Endothelial cell of umbilical vein (primary cell): ENCODE measurements at regions not wholly inside any gene's neighbourhood (a gene's known extent, or its start where the extent isn't known, plus 50 kb on each side); places are given as distances from the start of the nearest gene placed in this dataset.

Experiments
- BruUV-seq: library from RNA; stranded (reverse); fragments of 400-500 nt; replicated peaks from 2 replicates; lab custom pipeline; 2021; lab: Mats Ljungman, UMichigan
- CTCF ChIA-PET: fragments of 300-600, 350-600 bp; sonication (Branson Sonifier 250); formaldehyde crosslinking; loops from one replicate; lab custom pipeline; 2021; ENCODE audit warnings: antibody characterized with exemption, inconsistent platforms; lab: Charles Lee
- POLR2A ChIA-PET: fragments of 300-600, 350-600 bp; sonication (Branson Sonifier 250); formaldehyde crosslinking; loops from one replicate; lab custom pipeline; 2021; ENCODE audit warnings: antibody characterized with exemption, inconsistent platforms; lab: Charles Lee
- DNase-seq: peaks from one replicate; pipeline ENCODE4 v3.0.0-alpha.2; 2011; ENCODE audit warnings: low read depth, low spot score
- FAIRE-seq: peaks from 2 replicates; lab custom pipeline; 2011; peaks lifted over from hg19 to GRCh38; lab: Jason Lieb, UNC
- H2AFZ ChIP-seq: 2 replicates; pipeline ENCODE4 v1.6.0; 2012; ENCODE audit warnings: low read depth, low read length, control low read depth, inconsistent platforms
- H3K27ac ChIP-seq: 2 replicates; pipeline ENCODE4 v1.5.1; 2011; ENCODE audit warnings: low read depth, mild to moderate bottlenecking, control low read depth, low read length, moderate library complexity; ENCODE audit not compliant: insufficient read depth
- H3K27me3 ChIP-seq, 2 experiments: 2 replicates each; pipeline versions ENCODE4 v1.6.0 to v1.6.1; 2011; ENCODE audit warnings: low read length in 2 of 2, mixed read lengths in 1 of 2; ENCODE audit not compliant: control insufficient read depth in 2 of 2, insufficient read depth in 2 of 2
- H3K36me3 ChIP-seq, 2 experiments: 2 replicates in 1 of 2; 3 replicates in 1 of 2; pipeline ENCODE4 v1.5.1; 2011; ENCODE audit warnings: low read length in 2 of 2, mild to moderate bottlenecking in 1 of 2, moderate library complexity in 1 of 2; ENCODE audit not compliant: control insufficient read depth in 2 of 2, insufficient read depth in 2 of 2; ENCODE audit errors: extremely low read depth in 1 of 2
- H3K4me1 ChIP-seq: 3 replicates; pipeline ENCODE4 v1.5.1; 2011; ENCODE audit warnings: mild to moderate bottlenecking, low read length; ENCODE audit not compliant: control insufficient read depth, insufficient read depth; ENCODE audit errors: extremely low read depth
- H3K4me2 ChIP-seq: 2 replicates; pipeline ENCODE4 v1.6.1; 2011; ENCODE audit warnings: low read length, control low read depth, mixed read lengths; ENCODE audit not compliant: insufficient read depth
- H3K4me3 ChIP-seq, 3 experiments: fragments of 200-600 bp in 1 of 3; sonication (generic), shearing (Covaris generic) in 1 of 3; replicated peaks in 1 of 3; 2 replicates each; pipeline ENCODE4 v1.5.1; 2011 to 2016; ENCODE audit warnings: control low read depth in 3 of 3, low read length in 3 of 3, mild to moderate bottlenecking in 2 of 3, inconsistent platforms in 1 of 3, low read depth in 1 of 3, moderate library complexity in 1 of 3; ENCODE audit not compliant: insufficient read depth in 1 of 3
- H3K79me2 ChIP-seq: 2 replicates; pipeline ENCODE4 v1.6.0; 2012; ENCODE audit warnings: low read length, inconsistent platforms; ENCODE audit not compliant: control insufficient read depth, insufficient read depth
- H3K9ac ChIP-seq: replicated peaks from 2 replicates; pipeline ENCODE3; 2011; ENCODE audit warnings: low read length, control low read depth; ENCODE audit not compliant: insufficient read depth; ENCODE audit errors: extremely low read depth
- H3K9me1 ChIP-seq: replicated peaks from 3 replicates; pipeline ENCODE4 v1.6.0; 2011; ENCODE audit warnings: mild to moderate bottlenecking, low read length; ENCODE audit not compliant: control insufficient read depth, insufficient read depth; ENCODE audit errors: extremely low read depth
- H3K9me3 ChIP-seq: replicated peaks from 2 replicates; pipeline ENCODE4 v1.5.1; 2012; ENCODE audit warnings: low read length, inconsistent platforms; ENCODE audit not compliant: control insufficient read depth, insufficient read depth
- H4K20me1 ChIP-seq: replicated peaks from 2 replicates; pipeline ENCODE3; 2011; ENCODE audit warnings: mild to moderate bottlenecking, low read length; ENCODE audit not compliant: control insufficient read depth, insufficient read depth; ENCODE audit errors: extremely low read depth
- EZH2 ChIP-seq: IDR thresholded peaks from 2 replicates; pipeline ENCODE4 v1.6.1; 2012; ENCODE audit warnings: borderline replicate concordance, low read depth, mild to moderate bottlenecking, moderate library complexity, low read length, inconsistent platforms; ENCODE audit not compliant: severe bottlenecking
- FOS ChIP-seq: IDR thresholded peaks from 2 replicates; pipeline ENCODE4 v1.6.1; 2011; ENCODE audit warnings: mild to moderate bottlenecking, low read length, moderate library complexity, borderline replicate concordance; ENCODE audit not compliant: insufficient read depth
- GATA2 ChIP-seq: IDR thresholded peaks from 2 replicates; pipeline ENCODE4 v1.7.0; 2011; ENCODE audit warnings: low read depth, mild to moderate bottlenecking, moderate library complexity, mixed read lengths, low read length; ENCODE audit not compliant: insufficient read length, insufficient read depth
- JUN ChIP-seq: IDR thresholded peaks from 2 replicates; pipeline ENCODE4 v1.6.1; 2011; ENCODE audit warnings: borderline replicate concordance, low read depth; ENCODE audit not compliant: insufficient read length, insufficient read depth
- MYC ChIP-seq: IDR thresholded peaks from one replicate; pipeline ENCODE4 v1.6.1; 2011; ENCODE audit warnings: mild to moderate bottlenecking, low read depth, low read length
- POLR2A ChIP-seq: IDR thresholded peaks from 2 replicates; pipeline ENCODE4 v1.6.1; 2012; ENCODE audit warnings: low read depth, mild to moderate bottlenecking, control low read depth, low read length
- POLR2AphosphoS5 ChIP-seq: IDR thresholded peaks from 2 replicates; pipeline ENCODE4 v1.6.1; 2012; ENCODE audit warnings: low read depth, mild to moderate bottlenecking, control low read depth, low read length, moderate library complexity; ENCODE audit not compliant: insufficient read depth
- dilution Hi-C: fragments of 300-500 bp; cut with MboI; formaldehyde crosslinking; loops from one replicate; pipeline ENCODE4 v1.15.0; 2019; ENCODE audit warnings: low sequenced_read_pairs; ENCODE audit not compliant: extremely low pct_ligation_motif_present
- intact Hi-C: fragments of 100-400 bp; cut with micrococcal nuclease; formaldehyde crosslinking; loops from one replicate; pipeline ENCODE4 v1.10.0; 2022
- TF ChIP-seq, protein P1 (sequence below): IDR thresholded peaks from 2 replicates; pipeline ENCODE4 v1.6.1; 2011; ENCODE audit not compliant: insufficient read depth, insufficient read length
- TF ChIP-seq, protein P2 (sequence below), 2 donors: IDR thresholded peaks; 1 replicate in 1 of 2; 2 replicates in 1 of 2; pipeline ENCODE4 v1.5.1; 2011; ENCODE audit warnings: low read length in 2 of 2, mild to moderate bottlenecking in 2 of 2, moderate library complexity in 2 of 2, control low read depth in 1 of 2, inconsistent platforms in 1 of 2, low read depth in 1 of 2; ENCODE audit not compliant: insufficient read depth in 1 of 2; ENCODE audit errors: extremely low read depth in 1 of 2

DNA sequence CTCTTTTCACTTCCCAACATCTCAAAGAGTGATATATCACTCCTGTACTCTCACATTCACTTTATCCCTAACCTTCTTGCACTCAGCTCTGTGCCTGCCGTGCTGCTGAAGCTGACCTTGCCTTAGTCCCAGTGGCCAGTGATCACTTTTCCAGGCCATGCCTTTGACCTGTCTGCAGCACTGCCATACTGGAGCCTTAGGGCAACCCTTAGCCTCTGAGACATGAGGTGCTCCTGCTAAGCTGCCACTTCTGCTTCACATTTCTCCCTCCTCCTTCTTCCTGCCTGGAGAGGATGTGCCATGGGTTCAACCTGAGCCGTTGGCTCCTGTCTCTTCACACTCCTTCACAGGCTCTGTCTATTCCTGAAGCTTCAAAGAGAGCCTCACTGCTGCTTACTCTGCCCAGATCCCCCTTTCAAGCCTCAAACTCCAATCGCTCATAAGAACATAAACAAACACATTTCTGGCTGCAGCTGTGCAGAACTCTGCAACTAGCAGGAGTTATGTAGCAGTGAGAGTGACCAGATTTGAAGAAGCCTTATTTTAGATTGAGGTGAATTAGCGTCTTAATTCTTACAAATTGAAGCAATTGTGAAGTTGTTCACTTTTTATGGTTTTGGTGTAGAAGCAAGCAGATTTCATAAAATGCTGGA, 716.2 kb upstream of the FANCL start:
- no peak for DNase-seq
- Histone ChIP-seq H3K27me3 (no peaks in the 10 kb centered on the region), H3K79me2 (no peaks in the 10 kb centered on the region), H3K9me1 (no peaks in the 10 kb centered on the region), H3K27ac (no peak overlapping the region), H3K36me3 (no peaks in the 10 kb centered on the region), H3K4me2 (no peak overlapping the region), H2AFZ (no peak overlapping the region), H3K9ac (no peak overlapping the region), H3K4me1 (no peaks in the 10 kb centered on the region), H3K4me3 (no peak overlapping the region), H4K20me1 (no peaks in the 10 kb centered on the region), H3K9me3 (no peaks in the 10 kb centered on the region)
- no peak for FAIRE-seq
- ChIA-PET POLR2A (no interaction called here), CTCF (no interaction called here)
- no TSS peak for BruUV-seq
- TF ChIP-seq MYC: no peak
- no peak for TF ChIP-seq JUN
- TF ChIP-seq, protein P1, sequence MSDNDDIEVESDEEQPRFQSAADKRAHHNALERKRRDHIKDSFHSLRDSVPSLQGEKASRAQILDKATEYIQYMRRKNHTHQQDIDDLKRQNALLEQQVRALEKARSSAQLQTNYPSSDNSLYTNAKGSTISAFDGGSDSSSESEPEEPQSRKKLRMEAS: no peak
- TF ChIP-seq EZH2: no peak
- TF ChIP-seq POLR2A: no peak
- no peak for TF ChIP-seq FOS
- TF ChIP-seq, protein P2, sequence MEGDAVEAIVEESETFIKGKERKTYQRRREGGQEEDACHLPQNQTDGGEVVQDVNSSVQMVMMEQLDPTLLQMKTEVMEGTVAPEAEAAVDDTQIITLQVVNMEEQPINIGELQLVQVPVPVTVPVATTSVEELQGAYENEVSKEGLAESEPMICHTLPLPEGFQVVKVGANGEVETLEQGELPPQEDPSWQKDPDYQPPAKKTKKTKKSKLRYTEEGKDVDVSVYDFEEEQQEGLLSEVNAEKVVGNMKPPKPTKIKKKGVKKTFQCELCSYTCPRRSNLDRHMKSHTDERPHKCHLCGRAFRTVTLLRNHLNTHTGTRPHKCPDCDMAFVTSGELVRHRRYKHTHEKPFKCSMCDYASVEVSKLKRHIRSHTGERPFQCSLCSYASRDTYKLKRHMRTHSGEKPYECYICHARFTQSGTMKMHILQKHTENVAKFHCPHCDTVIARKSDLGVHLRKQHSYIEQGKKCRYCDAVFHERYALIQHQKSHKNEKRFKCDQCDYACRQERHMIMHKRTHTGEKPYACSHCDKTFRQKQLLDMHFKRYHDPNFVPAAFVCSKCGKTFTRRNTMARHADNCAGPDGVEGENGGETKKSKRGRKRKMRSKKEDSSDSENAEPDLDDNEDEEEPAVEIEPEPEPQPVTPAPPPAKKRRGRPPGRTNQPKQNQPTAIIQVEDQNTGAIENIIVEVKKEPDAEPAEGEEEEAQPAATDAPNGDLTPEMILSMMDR (IDR thresholded peaks at IDR 0.05; ENCODE audit: extremely low read depth in 1 of 2, insufficient read depth in 1 of 2, low read depth in 1 of 2, low read length in 2 of 2): no peak
- TF ChIP-seq POLR2AphosphoS5: no peak
- no peak for TF ChIP-seq GATA2
- dilution Hi-C loops: no loop called here
- intact Hi-C loops: no loop called here
